Naive B cell (primary cell): ENCODE measurements at regions not wholly inside any gene's neighbourhood (a gene's known extent, or its start where the extent isn't known, plus 50 kb on each side); places are given as distances from the start of the nearest gene placed in this dataset.

Source experiments
- ATAC-seq, 2 donors: fragments of 150-1000 bp; cut with Tn5 transposase; 2 replicates each; pipeline ENCODE4 v1.10.0; 2021; ENCODE audit warnings: low read depth in 2 of 2, mild to moderate bottlenecking in 2 of 2, moderate library complexity in 2 of 2
- DNase-seq: peaks from one replicate; pipeline ENCODE4 v3.0.0; 2022
- H3K27ac Mint-ChIP-seq, 6 donors: one replicate each; pipeline ENCODE4 v1.8.0; 2020 to 2022; ENCODE audit warnings: mild to moderate bottlenecking in 6 of 6, mixed read lengths in 6 of 6, moderate library complexity in 5 of 6, inconsistent platforms in 2 of 6
- H3K27me3 Mint-ChIP-seq, 3 donors: one replicate each; pipeline ENCODE4 v1.8.0; 2021 to 2022; ENCODE audit warnings: mixed read lengths in 3 of 3, mild to moderate bottlenecking in 1 of 3
- H3K36me3 Mint-ChIP-seq, 2 donors: one replicate each; pipeline ENCODE4 v1.8.0; 2020 to 2022; ENCODE audit warnings: mixed read lengths in 2 of 2, inconsistent platforms in 1 of 2, mild to moderate bottlenecking in 1 of 2
- H3K4me1 Mint-ChIP-seq, 3 donors: one replicate each; pipeline ENCODE4 v1.8.0; 2020 to 2022; ENCODE audit warnings: mixed read lengths in 3 of 3, inconsistent platforms in 1 of 3, mild to moderate bottlenecking in 1 of 3, moderate library complexity in 1 of 3
- H3K4me3 Mint-ChIP-seq, 8 donors: one replicate each; pipeline ENCODE4 v1.8.0; 2020 to 2022; ENCODE audit warnings: mild to moderate bottlenecking in 8 of 8, mixed read lengths in 8 of 8, moderate library complexity in 8 of 8, inconsistent platforms in 2 of 8
- H3K9me3 Mint-ChIP-seq, 7 donors: one replicate each; pipeline ENCODE4 v1.8.0; 2020 to 2022; ENCODE audit warnings: mixed read lengths in 7 of 7, mild to moderate bottlenecking in 5 of 7, inconsistent platforms in 2 of 7, moderate library complexity in 1 of 7

DNA sequence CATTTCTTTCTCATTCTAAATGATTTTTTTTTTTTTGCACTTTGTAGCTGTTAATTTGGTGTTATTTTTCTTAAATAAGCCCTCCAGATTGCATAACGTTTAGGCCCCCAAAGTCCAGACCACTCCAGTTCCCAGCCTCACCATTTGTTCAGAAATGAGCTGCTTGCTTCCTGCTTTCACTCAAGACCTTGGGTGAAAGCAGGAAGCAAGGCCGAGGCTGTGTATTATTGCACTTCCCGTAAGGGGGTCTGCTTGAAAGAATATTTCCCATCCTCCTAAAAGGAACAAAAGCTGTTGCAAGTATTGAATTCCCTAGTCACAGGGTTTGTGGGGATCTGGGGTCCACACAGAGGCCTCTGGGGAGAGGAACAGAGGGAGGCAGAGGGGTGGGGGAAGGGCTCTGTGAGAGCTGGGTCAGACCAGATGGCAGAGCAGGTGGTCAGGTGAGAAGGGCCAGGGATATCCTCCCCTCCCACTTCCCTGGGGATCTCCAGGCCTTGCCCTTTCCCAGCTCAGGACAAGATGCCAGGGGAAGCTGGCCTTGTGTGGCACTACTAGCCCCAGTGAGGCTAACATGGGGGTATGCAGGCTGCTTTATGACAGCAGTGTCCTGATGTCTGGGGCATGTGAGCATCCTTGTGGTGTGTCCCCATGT, 51.6 kb upstream of the MYEOV start:
- DNase-seq, result no peak
- Mint-ChIP-seq H3K4me1 (peaks cover 6 to 17% (median 7%) of the 10 kb centered on the region in 3 donors), H3K36me3 (no peaks in the 10 kb centered on the region), H3K27me3 (peaks cover 8 to 20% (median 12%) of the 10 kb centered on the region in 3 donors), H3K4me3 (peak overlapping the region in 1 of 8 donors; percentile 55), H3K9me3 (peaks cover 0 to 6% (median 0%) of the 10 kb centered on the region in 7 donors), H3K27ac (peak overlapping the region in 4 of 6 donors; percentile 56 to 88 (median 61))
- ATAC-seq, result no peak

DNA sequence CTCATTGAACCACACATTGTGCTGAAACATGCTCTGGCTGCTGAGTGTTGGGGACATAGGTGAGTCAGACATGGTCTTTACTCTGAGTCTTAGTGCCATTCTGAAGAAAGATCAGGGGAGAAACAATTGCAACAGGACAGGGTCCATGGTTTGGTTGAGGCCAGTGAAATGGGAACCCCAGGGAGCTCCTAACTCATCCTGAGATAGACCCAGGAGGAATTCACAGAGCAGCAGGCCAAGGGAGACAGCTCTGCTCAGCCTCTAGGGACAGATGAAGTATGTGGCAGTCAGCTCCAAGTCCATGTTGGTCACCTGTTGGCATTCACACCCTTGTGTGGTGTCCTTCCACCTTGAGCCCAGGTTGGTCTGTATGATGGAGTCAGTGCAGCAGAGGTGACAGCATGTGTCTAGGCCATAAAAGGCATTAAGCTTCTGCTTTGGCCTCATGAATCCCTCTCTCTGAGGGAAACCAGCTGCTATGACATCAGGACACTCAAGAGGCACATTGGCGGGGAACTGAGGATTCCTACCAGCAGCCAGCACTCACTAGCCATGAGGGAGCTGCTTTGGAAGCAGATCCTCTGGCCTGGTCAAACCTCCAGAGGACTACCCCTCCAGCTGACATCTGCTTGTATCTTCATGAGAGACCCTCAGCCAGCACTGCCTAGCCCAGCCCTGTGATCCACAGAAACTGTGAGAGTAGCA, 50.3 kb upstream of the MYEOV start:
- H3K36me3 Mint-ChIP-seq, result no peaks in the 10 kb centered on the region
- no peak for ATAC-seq
- H3K27ac Mint-ChIP-seq, result peak overlapping the region in 1 of 6 donors; percentile 10
- peaks cover 0 to 6% (median 0%) of the 10 kb centered on the region in 7 donors for H3K9me3 Mint-ChIP-seq
- H3K4me1 Mint-ChIP-seq, result peaks cover 6 to 17% (median 7%) of the 10 kb centered on the region in 3 donors
- H3K4me3 Mint-ChIP-seq, result no peak overlapping the region
- no peak for DNase-seq
- H3K27me3 Mint-ChIP-seq, result peaks cover 2 to 14% (median 4%) of the 10 kb centered on the region in 3 donors
